MCF 10A (cell line): ENCODE measurements at regions not wholly inside any gene's neighbourhood (a gene's known extent, or its start where the extent isn't known, plus 50 kb on each side); places are given as distances from the start of the nearest gene placed in this dataset.

Experiments
- BruUV-seq: library from RNA; stranded (reverse); fragments of 400-500 nt; replicated peaks from 2 replicates; lab custom pipeline; 2021; lab: Mats Ljungman, UMichigan
- CTCF ChIA-PET: fragments of 300-600 bp; sonication (Branson Sonifier 250); formaldehyde crosslinking; extraction: SDS; loops from one replicate; lab custom pipeline; 2021; ENCODE audit warnings: antibody characterized with exemption, inconsistent platforms; lab: Yijun Ruan, JAX
- POLR2A ChIA-PET: fragments of 300-600, 350-650 bp; sonication (Branson Sonifier 250); formaldehyde crosslinking; extraction: SDS; loops from one replicate; lab custom pipeline; 2020; ENCODE audit warnings: antibody characterized with exemption, inconsistent platforms; lab: Yijun Ruan, JAX
- DNase-seq: peaks from one replicate; pipeline ENCODE4 v3.0.0-alpha.2; 2018; ENCODE audit not compliant: unreplicated experiment
- H3K27ac Mint-ChIP-seq: one replicate; pipeline ENCODE4 v1.8.0; 2022; ENCODE audit warnings: mild to moderate bottlenecking, low read depth, mixed read lengths; ENCODE audit not compliant: unreplicated experiment
- H3K27me3 Mint-ChIP-seq: one replicate; pipeline ENCODE4 v1.8.0; 2022; ENCODE audit warnings: mixed read lengths; ENCODE audit not compliant: insufficient read depth, unreplicated experiment
- H3K36me3 Mint-ChIP-seq: one replicate; pipeline ENCODE4 v1.8.0; 2022; ENCODE audit warnings: mild to moderate bottlenecking, moderate library complexity, mixed read lengths; ENCODE audit not compliant: insufficient read depth, unreplicated experiment
- H3K4me1 Mint-ChIP-seq: one replicate; pipeline ENCODE4 v1.8.0; 2022; ENCODE audit warnings: mixed read lengths; ENCODE audit not compliant: insufficient read depth, unreplicated experiment
- H3K4me3 Mint-ChIP-seq: one replicate; pipeline ENCODE4 v1.8.0; 2022; ENCODE audit warnings: mild to moderate bottlenecking, moderate library complexity, mixed read lengths; ENCODE audit not compliant: unreplicated experiment
- H3K9me3 Mint-ChIP-seq: one replicate; pipeline ENCODE4 v1.8.0; 2022; ENCODE audit warnings: mixed read lengths; ENCODE audit not compliant: unreplicated experiment
- CTCF ChIP-seq: fragments of 200-600 bp; IDR thresholded peaks from one replicate; pipeline ENCODE4 v1.8.0; 2022; ENCODE audit warnings: antibody characterized with exemption, mild to moderate bottlenecking; ENCODE audit not compliant: unreplicated experiment
- intact Hi-C: fragments of 100-400 bp; cut with micrococcal nuclease; formaldehyde crosslinking; loops from 2 replicates; pipeline ENCODE4 v1.14.1; 2022

DNA sequence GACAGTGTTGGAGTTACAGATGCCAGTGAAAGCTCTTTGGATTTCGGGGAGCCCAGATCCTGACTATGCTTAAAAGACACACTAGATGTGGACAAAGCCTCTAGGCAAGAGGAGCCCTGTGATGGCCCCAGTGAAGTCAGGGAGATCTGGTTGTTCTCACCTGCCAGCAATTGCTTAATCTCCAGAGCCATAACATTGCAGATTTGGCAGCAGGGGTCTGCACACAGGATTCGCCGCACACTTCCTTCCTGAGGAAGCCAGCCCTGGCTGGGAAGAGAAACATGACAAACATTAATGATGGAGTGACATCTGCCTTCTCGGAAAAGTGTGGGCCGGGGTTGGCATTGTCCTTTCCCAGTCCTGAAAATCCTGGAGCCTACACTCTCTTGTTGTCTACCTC, 65.2 kb upstream of the PHF24 start:
- no TSS peak for BruUV-seq
- Mint-ChIP-seq H3K4me3 (no peak overlapping the region), H3K27me3 (peaks cover 65% of the 10 kb centered on the region), H3K4me1 (no peaks in the 10 kb centered on the region), H3K36me3 (no peaks in the 10 kb centered on the region), H3K9me3 (no peaks in the 10 kb centered on the region), H3K27ac (no peak overlapping the region)
- intact Hi-C loops, result loop anchor here (10.0 kb wide), 2 partner anchors 128 to 662 kb away; no protein-coding TSS in a partner anchor
- no peak for DNase-seq
- ChIA-PET CTCF (interaction anchor here (1.3 to 1.7 kb wide), 3 partner anchors 35 to 158 kb away, joined by 3 to 4 read pairs (median 4); no protein-coding TSS in a partner anchor), POLR2A (no interaction called here)
- no peak for TF ChIP-seq CTCF

- Mint-ChIP-seq H3K9me3 (no peaks in the 10 kb centered on the region), H3K36me3 (no peaks in the 10 kb centered on the region), H3K27ac (no peak overlapping the region), H3K4me3 (no peak overlapping the region), H3K4me1 (no peaks in the 10 kb centered on the region), H3K27me3 (peaks cover 50% of the 10 kb centered on the region)
- no TSS peak for BruUV-seq
- peak; percentile 25 for DNase-seq
- CTCF ChIA-PET, result interaction anchor here (1.0 to 6.2 kb wide), 3 partner anchors 8 to 201 kb away, joined by 3 to 29 read pairs (median 3); no protein-coding TSS in a partner anchor
- POLR2A ChIA-PET, result no interaction called here
- TF ChIP-seq CTCF, result no peak
- intact Hi-C loops, result loop anchor here (10.0 kb wide), 2 partner anchors 127 to 663 kb away; no protein-coding TSS in a partner anchor
Measured at GRCh38 chr9:34891386-34891785, 66.7 kb upstream of the PHF24 start.

- intact Hi-C loops, result no loop called here
- POLR2A ChIA-PET, result interaction anchor here (0.6 kb wide), 1 partner anchor 241 kb away, joined by 3 read pairs; no protein-coding TSS in a partner anchor
- H3K27me3 Mint-ChIP-seq, result peaks cover 14% of the 10 kb centered on the region
- no peaks in the 10 kb centered on the region for H3K4me1 Mint-ChIP-seq
- CTCF ChIA-PET, result interaction anchor here (0.5 to 6.2 kb wide), 2 partner anchors 11 to 184 kb away, joined by 3 to 29 read pairs; no protein-coding TSS in a partner anchor
- no peaks in the 10 kb centered on the region for H3K36me3 Mint-ChIP-seq
- H3K9me3 Mint-ChIP-seq, result no peaks in the 10 kb centered on the region
- DNase-seq, result no peak
- TF ChIP-seq CTCF, result no peak
- H3K27ac Mint-ChIP-seq, result no peak overlapping the region
- no peak overlapping the region for H3K4me3 Mint-ChIP-seq
- no TSS peak for BruUV-seq
Measured at GRCh38 chr9:34887841-34888240, 70.2 kb upstream of the PHF24 start.

GRCh38 chr9:34884747-34885189, 73.3 kb upstream of the PHF24 start:
- CTCF ChIA-PET, result interaction anchor here (0.6 to 1.0 kb wide), 2 partner anchors 10 to 15 kb away, joined by 3 to 5 read pairs; no protein-coding TSS in a partner anchor

More at GRCh38 chr9:34884747-34885189, 73.3 kb upstream of the PHF24 start:
- H3K27ac Mint-ChIP-seq, result no peak overlapping the region
- intact Hi-C loops, result no loop called here
- POLR2A ChIA-PET, result no interaction called here
- peaks cover 5% of the 10 kb centered on the region for H3K9me3 Mint-ChIP-seq
- no peak overlapping the region for H3K4me3 Mint-ChIP-seq
- DNase-seq, result no peak
- no TSS peak for BruUV-seq
- no peaks in the 10 kb centered on the region for H3K36me3 Mint-ChIP-seq
- no peak for TF ChIP-seq CTCF
- no peaks in the 10 kb centered on the region for H3K4me1 Mint-ChIP-seq
- peaks cover 17% of the 10 kb centered on the region for H3K27me3 Mint-ChIP-seq
